Activated CD4-positive, alpha-beta T cell treated with anti-CD3 and anti-CD28 coated beads, Interleukin-2, Interleukin-4, amounts not matched to agents 100 ng/mL and 50 ng/mL, durations not matched to agents 16 hours and 8 hours (primary cell): ENCODE measurements at regions not wholly inside any gene's neighbourhood (a gene's known extent, or its start where the extent isn't known, plus 50 kb on each side); places are given as distances from the start of the nearest gene placed in this dataset.
"Not testable (repeated sequence)": the region's sequence is repeated elsewhere in the genome, so short reads cannot be mapped to it uniquely, and the experiment has no call there.

ENCODE experiments used
- DNase-seq: peaks from one replicate; pipeline ENCODE4 v3.0.0-alpha.2; 2020; ENCODE audit warnings: low spot score

- no peak for DNase-seq
Observed at GRCh38 chr3:164460851-164461250, 617.4 kb downstream of the SI start.

DNA sequence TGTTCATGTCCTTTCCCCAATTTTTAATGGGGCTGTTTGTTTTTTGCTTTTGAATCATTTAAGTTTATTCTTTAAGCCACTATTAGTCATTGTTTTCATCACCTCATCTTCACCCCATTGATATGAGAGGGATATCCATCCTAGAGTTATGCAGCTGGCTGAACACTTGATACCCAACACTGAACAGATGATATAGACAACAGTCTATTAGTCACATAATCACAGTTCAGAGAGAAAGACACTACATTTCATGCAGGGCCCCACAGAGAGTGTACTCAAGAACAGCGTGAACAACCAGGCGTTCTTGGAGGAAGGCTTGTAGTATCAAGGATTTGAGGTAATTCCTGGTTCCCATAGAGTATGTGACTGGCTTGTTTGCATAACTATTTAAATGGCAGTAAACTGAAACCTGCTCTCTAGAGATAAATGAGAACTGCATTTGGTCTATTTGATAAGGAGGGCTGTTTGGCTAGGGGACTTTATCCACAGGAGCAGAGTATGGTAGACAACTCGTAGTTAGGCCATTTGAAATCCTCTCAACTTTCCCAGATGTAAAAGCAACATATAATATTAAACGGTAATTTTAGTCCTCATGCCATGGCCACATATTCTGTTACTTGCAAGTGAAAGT is 618.7 kb downstream of the SI start:
- DNase-seq = no peak

- no peak for DNase-seq
Observed at GRCh38 chr3:164458986-164459385, 619.3 kb downstream of the SI start.

DNA sequence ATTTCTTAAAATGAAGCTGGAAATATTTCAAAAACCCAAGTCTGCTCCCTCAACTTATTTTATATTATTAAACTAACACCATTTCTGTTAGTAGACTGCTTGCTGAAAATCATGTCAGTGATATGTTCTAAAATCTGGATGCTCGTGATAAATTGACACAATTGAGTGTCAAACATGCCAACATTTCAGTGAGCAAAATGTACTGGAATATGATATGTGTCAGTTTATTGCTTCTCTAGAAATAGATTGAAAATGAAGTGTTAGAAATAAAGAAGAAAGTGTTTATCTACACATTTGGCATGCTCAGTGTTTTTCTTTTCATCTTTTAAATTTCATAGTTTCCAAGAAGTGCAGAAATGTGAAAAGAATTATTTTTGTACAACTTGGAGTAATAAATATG is 624.6 kb downstream of the SI start:
- DNase-seq = no peak

DNA sequence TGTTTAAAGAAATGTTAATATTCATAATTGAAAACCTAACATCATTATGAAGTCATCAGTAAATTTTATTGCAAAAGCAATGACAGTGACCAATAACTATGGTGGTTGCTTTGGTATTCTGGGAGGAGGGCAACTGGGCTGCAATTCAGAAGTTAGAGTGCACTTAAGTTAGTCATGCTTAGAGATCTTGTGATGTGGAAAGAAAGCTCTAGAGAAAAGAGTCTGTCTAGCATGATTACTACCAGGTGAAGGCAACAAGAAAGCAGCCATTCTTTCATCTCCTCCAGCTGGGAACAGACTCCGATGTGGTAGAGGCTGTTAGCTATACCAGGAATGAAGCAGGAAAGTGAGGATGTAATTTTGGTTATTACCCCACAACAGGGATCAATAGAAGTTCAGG is 625.6 kb downstream of the SI start:
- DNase-seq = no peak

DNA sequence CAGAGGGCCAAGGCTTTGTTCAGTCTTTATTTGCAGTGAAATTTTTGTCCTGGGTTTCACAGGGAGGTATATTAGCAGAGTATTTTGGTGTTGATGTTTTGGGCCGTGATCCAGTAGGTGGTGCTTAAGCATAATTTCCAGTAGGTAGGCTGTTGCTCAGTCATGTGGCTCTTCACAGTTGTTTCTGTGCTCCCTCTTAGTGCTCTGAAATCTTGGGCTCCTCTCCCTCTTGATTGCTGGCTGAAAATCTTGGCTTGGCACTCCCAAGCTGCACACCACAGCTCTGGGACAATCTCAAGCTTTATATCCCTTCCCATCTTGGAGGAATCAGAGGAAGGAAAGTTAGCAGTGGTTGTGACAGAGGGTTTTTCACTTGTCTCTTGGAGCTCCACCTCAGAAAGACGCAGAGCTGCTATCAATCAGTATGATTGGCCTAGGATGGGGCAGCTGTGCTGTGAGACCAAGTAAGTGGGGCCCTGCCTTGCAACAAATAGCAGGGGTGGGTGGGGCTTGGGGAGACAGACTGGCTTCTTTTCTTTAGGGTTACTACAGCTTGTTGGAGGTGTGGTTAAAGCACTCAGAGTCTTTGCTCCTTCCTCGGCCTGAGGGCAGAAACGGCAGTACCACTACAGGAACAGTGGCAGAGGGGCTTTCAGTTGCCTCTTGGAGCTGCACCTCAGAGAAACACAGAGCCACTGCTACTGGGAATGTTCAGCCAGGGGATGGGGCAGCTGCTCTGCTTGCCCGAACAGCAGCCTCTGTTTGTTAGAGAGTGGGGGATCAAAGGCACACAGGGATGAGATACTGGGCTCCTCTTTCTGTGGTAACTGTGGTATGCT is 627.0 kb downstream of the SI start:
- DNase-seq = no peak

GRCh38 chr3:164450276-164450905 is 627.9 kb downstream of the SI start:
- DNase-seq = no peak

- DNase-seq = no peak
Observed at GRCh38 chr3:164419220-164419619, 659.1 kb downstream of the SI start.

DNA sequence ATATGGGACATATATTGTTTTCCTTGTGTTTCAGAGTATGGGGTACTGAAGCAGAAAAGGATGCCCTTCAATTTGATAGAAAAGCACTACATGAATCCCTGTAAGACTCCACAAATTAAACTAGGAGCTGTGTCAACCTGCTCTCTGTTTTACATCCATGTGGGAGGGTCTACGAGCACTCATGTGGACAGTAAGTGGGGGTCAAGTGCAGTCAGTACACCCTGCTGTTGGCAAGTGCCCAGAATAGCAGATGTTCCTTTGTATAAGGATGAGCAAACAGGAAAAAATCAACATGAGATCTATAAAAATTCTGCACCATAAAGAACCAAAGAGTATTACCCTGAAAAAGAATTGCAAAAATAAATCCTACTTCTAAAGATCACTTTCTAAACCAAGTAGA is 659.9 kb downstream of the SI start:
- no peak for DNase-seq

DNA sequence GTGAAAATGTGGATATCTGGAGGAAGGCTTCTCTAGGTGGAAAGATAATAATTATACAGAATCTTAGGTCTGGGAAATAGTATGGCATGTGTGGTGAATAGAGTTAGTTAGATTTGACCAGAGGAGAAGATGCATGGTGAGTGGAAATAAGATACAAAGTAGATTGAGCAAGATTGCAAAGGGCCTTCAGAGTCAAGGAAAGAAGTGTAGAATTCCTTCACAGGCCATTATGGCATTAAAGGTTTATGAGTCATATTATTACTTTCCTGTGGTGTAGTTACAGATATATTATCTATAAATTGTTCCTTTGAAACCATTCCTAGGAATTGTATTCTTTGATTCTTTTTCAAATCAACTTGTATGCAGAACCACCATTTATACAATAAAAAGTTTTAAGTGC is 660.3 kb downstream of the SI start:
- no peak for DNase-seq

- DNase-seq = no peak
Observed at GRCh38 chr3:164416491-164417222, 661.6 kb downstream of the SI start.

DNA sequence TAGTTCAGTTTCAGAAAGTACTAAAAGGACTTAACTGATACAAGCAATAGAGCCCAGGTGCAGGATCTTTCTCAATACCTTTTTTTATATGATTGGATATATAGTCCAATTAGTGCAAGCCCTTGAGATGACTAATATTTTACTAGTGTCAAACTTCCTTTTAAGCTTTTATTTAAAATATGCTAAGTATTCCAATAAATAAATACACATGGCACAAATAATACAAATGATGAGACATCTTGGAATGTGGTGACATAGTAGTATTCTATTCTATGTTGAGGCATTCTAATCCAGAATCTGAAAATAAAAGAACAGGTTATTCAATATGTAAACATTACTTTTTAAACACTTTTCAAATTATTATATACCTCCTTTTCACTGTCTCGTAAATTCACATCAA is 670.0 kb downstream of the SI start:
- no peak for DNase-seq

DNA sequence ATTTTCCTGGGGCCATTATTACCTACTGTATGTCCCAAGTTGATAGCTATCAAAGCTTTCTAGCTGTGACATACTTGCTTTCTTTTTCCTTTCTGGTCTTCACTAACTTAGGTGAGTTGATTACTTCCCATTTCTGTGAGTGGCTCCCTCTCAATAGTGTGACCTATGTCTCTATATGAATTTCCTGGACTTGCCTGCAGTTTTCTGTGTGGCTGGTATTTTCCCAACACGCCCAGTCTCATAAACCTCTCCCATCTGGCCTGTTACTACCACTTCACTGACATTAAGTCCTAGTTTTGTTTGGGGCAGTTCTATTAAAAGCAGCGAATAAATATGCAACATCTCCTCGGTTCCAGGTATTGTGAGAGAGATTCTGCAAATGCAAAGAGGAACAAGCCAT is 671.2 kb downstream of the SI start:
- DNase-seq = no peak

DNA sequence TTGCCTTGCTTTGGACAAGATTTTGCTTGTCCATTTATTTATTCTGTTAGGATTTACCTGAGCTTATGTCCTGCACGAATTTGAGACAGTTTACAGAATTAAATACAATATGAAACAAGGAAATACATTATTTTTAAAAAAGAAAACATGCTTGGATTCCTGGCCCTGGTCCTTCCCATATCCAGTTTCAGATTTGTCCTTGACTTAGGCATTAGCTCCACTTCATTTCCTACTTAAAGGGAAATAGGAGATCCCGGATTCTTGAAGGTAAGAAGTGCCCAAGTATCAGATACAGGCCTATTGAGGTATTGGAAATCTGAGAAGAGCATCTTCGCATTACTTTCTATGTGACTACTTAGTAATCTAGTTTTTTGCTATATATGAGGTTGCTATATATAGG is 672.0 kb downstream of the SI start:
- DNase-seq = no peak

DNA sequence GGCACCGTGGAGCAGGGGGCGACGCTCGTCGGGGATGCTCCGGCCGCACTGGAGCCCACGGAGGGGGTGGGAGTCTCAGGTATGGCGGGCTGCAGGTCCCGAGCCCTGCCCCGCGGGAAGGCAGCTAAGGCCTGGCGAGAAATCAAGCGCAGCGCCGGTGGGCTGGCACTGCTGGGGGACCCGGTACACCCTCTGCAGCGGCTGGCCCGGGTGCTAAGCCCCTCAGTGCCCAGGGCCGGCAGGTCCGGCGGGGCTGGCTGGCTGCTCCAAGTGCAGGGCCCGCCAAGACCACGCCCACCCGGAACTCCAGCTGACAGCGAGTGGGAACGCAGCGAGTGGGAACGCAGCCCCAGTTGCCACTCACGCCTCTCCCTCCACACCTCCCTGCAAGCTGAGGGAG is 676.4 kb downstream of the SI start:
- DNase-seq = no peak

DNA sequence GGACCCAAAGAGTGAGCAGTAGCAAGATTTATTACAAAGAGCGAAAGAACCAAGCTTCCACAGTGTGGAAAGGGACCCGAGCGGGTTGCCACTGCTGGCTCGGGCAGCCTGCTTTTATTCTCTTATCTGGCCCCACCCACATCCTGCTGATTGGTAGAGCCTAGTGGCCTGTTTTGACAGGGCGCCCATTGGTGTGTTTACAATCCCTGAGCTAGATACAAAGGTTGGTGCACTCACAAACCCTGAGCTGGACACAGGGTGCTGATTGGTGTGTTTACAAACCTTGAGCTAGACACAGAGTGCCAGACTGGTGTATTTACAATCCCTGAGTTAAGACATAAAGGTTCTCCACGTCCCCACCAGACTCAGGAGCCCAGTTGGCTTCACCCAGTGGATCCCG is 676.9 kb downstream of the SI start:
- not testable (repeated sequence) for DNase-seq

DNA sequence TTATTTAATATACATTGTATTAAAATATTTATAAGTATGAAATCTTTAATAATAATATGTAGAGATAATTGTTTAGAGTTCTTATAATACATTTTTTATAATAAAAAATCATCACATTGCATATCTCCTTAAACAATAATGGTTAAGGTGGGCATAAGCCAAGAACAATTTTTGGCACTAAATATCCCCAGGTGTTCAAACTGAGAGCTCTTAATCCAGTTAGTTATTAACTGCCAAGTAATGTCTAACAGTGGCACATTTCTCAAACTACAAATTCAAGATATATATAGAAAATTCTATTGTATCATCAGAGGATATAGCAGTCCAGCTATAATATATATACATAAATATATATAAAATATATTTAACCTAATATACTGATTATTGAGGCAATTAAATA is 680.8 kb downstream of the SI start:
- DNase-seq = no peak

- DNase-seq = no peak
Observed at GRCh38 chr3:164393171-164393570, 685.1 kb downstream of the SI start.

DNA sequence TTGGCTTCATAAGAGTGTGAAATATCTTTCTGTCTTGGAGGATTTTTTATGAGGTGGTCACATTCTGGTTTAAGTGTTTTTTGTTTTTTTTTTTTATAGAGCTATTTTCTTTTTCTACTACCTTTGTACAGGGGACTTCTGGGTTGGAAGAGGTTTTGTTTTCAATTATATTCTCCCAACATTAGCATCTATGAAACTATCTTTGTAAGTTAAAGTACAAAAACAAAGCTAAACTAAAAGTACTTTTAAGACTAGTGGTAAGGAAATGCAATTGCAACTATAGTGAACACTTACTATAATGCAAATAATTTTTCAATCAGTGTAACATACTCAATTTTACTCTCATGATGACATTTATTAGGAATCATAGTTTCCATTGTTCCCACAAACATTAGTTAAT is 688.2 kb downstream of the SI start:
- no peak for DNase-seq

GRCh38 chr3:164387236-164387635 is 691.1 kb downstream of the SI start:
- no peak for DNase-seq

DNA sequence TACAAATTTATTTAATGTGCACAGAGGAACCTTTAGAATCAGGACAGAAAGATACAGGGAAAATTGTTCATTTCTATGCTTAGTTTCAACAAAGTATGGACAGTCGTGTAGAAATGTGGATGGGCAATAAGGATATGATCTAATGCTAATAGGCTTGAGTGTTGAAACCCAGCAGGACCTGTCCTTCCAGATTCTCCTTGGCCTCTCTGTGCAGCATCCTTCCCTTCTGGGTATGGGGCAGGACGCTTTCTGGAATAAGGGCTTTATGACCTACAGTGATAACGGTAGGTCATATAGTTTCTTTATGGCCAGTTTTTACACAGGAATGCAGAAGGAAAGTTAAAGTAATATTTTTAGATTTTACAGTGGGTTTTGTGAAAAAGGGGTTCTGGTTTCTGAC is 698.1 kb downstream of the SI start:
- DNase-seq = no peak

DNA sequence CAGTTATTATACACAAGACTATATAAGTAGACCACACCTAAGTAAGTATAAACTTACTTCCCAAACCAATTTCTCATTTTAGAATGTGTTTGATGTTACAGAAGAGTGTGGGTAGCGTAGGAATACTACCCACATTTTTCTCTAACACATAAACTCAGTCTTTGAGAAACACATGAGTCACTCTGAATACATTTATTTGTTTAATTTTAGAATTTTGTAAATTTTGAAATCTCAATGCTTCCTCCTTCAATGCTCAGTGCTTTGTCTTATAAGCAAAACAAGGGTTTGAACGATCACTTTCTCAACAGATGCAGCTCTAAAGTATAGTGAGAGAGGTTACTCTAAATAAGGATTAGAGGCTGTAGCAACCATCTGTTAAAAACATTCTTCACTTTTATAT is 700.8 kb downstream of the SI start:
- DNase-seq = no peak

GRCh38 chr3:164375995-164376394 is 702.3 kb downstream of the SI start:
- DNase-seq = no peak
